GM12874 (cell line): ENCODE measurements at regions not wholly inside any gene's neighbourhood (a gene's known extent, or its start where the extent isn't known, plus 50 kb on each side); places are given as distances from the start of the nearest gene placed in this dataset.

Source experiments
- TF ChIP-seq, protein P1 (sequence below): IDR thresholded peaks from 2 replicates; pipeline ENCODE4 v1.5.1; 2011; ENCODE audit warnings: low read depth, mild to moderate bottlenecking, control low read depth, low read length, moderate library complexity; ENCODE audit not compliant: insufficient read depth

- TF ChIP-seq, protein P1, sequence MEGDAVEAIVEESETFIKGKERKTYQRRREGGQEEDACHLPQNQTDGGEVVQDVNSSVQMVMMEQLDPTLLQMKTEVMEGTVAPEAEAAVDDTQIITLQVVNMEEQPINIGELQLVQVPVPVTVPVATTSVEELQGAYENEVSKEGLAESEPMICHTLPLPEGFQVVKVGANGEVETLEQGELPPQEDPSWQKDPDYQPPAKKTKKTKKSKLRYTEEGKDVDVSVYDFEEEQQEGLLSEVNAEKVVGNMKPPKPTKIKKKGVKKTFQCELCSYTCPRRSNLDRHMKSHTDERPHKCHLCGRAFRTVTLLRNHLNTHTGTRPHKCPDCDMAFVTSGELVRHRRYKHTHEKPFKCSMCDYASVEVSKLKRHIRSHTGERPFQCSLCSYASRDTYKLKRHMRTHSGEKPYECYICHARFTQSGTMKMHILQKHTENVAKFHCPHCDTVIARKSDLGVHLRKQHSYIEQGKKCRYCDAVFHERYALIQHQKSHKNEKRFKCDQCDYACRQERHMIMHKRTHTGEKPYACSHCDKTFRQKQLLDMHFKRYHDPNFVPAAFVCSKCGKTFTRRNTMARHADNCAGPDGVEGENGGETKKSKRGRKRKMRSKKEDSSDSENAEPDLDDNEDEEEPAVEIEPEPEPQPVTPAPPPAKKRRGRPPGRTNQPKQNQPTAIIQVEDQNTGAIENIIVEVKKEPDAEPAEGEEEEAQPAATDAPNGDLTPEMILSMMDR: no peak
These were observed 137.2 kb downstream of the MMUT start for GRCh38 chr6:49325891-49326290.

DNA sequence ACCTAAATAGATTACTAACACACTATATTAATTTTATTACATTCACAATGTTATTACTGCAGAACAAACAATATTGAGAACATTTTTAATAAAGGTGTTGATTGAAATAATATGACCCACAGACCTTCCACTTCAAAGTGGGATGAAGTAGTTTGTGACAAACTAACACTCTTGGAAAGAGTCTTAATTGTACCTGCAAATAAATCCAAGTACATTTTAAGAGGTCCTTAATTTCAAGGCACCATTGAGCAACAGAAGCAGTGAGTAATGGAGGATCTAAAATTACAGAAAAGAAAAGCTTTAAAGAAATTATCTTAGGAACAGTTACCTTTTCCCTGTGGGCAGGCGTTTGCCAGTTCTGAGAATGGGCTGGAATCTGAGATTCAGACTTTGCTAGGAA lies 140.2 kb downstream of the MMUT start:
- TF ChIP-seq, protein P1: no peak

GRCh38 chr6:49321561-49322072 lies 141.4 kb downstream of the MMUT start:
- TF ChIP-seq, protein P1: no peak

GRCh38 chr6:49305010-49305409 lies 158.0 kb downstream of the MMUT start:
- TF ChIP-seq, protein P1: no peak

- TF ChIP-seq, protein P1: no peak
These were observed 162.1 kb downstream of the MMUT start for GRCh38 chr6:49300911-49301310.

GRCh38 chr6:49300443-49300842 lies 162.6 kb downstream of the MMUT start:
- TF ChIP-seq, protein P1: no peak

- TF ChIP-seq, protein P1: no peak
These were observed 163.8 kb downstream of the MMUT start for GRCh38 chr6:49299279-49299678.
